ENCODE measurements at regions not wholly inside any gene's neighbourhood (a gene's known extent, or its start where the extent isn't known, plus 50 kb on each side); places are given as distances from the start of the nearest gene placed in this dataset.

DNA sequence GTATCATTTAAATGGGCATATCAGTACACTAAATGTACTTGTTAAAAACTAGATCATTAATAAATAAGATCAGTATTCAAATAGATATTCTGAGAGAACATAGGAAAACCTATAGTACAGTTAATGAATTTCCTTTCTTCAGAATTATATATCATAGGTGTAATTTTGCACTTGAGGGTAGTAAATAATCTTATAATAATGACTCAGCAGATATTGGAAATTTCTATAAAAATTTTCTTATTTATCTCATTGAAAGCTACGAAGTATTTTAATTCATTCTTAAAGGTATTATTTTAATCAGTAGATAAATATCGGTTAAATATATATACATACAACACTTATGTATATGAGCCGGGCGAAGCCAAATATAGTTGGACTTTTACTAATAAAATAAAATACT is 300.9 kb upstream of the SOX2 start:
- H4K5ac ChIP-seq (ENCODE audit: insufficient read length, low read depth, low read length) = no peak overlapping the region
- H4K91ac ChIP-seq (replicated peaks; ENCODE audit: insufficient read length, low read length) = no peak overlapping the region
- H3K79me1 ChIP-seq (ENCODE audit: low read depth, low read length) = no peaks in the 10 kb centered on the region
- H3K14ac ChIP-seq (ENCODE audit: insufficient read length) = no peak overlapping the region
- no peak overlapping the region for H3K27ac ChIP-seq (ENCODE audit: low read depth, low read length)
- no peak overlapping the region for H3K4ac ChIP-seq (replicated peaks; ENCODE audit: insufficient read length, low read depth, low read length)
- H2AFZ ChIP-seq (ENCODE audit: low read length) = no peak overlapping the region
- H2BK15ac ChIP-seq (ENCODE audit: low read length) = no peak overlapping the region
- no peaks in the 10 kb centered on the region for H3K36me3 ChIP-seq (ENCODE audit: control insufficient read depth in 2 of 4, insufficient read depth in 4 of 4, low read length in 3 of 4)
- H3K23ac ChIP-seq (ENCODE audit: insufficient read length) = no peak overlapping the region
- no peaks in the 10 kb centered on the region for H4K20me1 ChIP-seq (replicated peaks in 1 of 2; ENCODE audit: control insufficient read depth in 1 of 2, insufficient read depth in 2 of 2, low read length in 2 of 2)
- TF ChIP-seq EZH2 (IDR thresholded peaks at IDR 0.05; ENCODE audit: low read depth, low read length, severe bottlenecking) = no peak
- TF ChIP-seq SIRT6 (IDR thresholded peaks at IDR 0.05; ENCODE audit: low read length) = no peak
- TF ChIP-seq POLR2AphosphoS5 (IDR thresholded peaks at IDR 0.05; ENCODE audit: low read depth, low read length) = no peak
- no peak for TF ChIP-seq CBX8 (IDR thresholded peaks at IDR 0.05; ENCODE audit: borderline replicate concordance, low read depth, low read length)
- TF ChIP-seq HDAC2 (IDR thresholded peaks at IDR 0.05; ENCODE audit: borderline replicate concordance in 1 of 2, low read depth in 2 of 2, low read length in 2 of 2) = no peak
- TF ChIP-seq FOSL1 (IDR thresholded peaks at IDR 0.05; ENCODE audit: insufficient read depth, low read depth, low read length) = no peak
- TF ChIP-seq NANOG (IDR thresholded peaks at IDR 0.05; ENCODE audit: insufficient read depth, low read depth, low read length, poor library complexity, severe bottlenecking) = no peak
- TF ChIP-seq, protein P1, sequence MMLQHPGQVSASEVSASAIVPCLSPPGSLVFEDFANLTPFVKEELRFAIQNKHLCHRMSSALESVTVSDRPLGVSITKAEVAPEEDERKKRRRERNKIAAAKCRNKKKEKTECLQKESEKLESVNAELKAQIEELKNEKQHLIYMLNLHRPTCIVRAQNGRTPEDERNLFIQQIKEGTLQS (IDR thresholded peaks at IDR 0.05; ENCODE audit: insufficient read depth, low read depth, low read length) = no peak
- no peak for TF ChIP-seq TBP (IDR thresholded peaks at IDR 0.05; ENCODE audit: low read depth, low read length)
- TF ChIP-seq HDAC6 (IDR thresholded peaks at IDR 0.05; ENCODE audit: low read depth, low read length) = no peak
- no peak overlapping the region for H4K8ac ChIP-seq (ENCODE audit: extremely low read depth, insufficient read depth, low read length)
- CTCF ChIA-PET (ENCODE audit: partially characterized antibody) = no interaction called here
- POLR2A ChIA-PET (ENCODE audit: partially characterized antibody) = no interaction called here
- no peak overlapping the region for H2BK12ac ChIP-seq (ENCODE audit: low read depth, low read length)
- no peaks in the 10 kb centered on the region for H3K9me3 ChIP-seq (ENCODE audit: insufficient read depth in 2 of 2, low read depth in 1 of 2, low read length in 1 of 2)
- FAIRE-seq (no peak), DNase-seq (ENCODE audit: low read depth in 1 of 2, low spot score in 2 of 2) (no peak)
- H2AK5ac ChIP-seq (ENCODE audit: low read depth, low read length) = no peak overlapping the region
- no peak overlapping the region for H3K56ac ChIP-seq (replicated peaks; ENCODE audit: insufficient read length, low read depth, low read length)
- no peak overlapping the region for H3K9ac ChIP-seq (replicated peaks in 1 of 4; ENCODE audit: extremely low read depth in 1 of 4, low read depth in 3 of 4, low read length in 3 of 4)
- H3K27me3 ChIP-seq (replicated peaks in 1 of 4; ENCODE audit: control insufficient read depth in 3 of 4, extremely low read depth in 1 of 4, insufficient read depth in 3 of 4, low read length in 3 of 4) = no peaks in the 10 kb centered on the region
- no peak overlapping the region for H2BK20ac ChIP-seq (ENCODE audit: low read length)
- no peak overlapping the region for H3K4me2 ChIP-seq (ENCODE audit: insufficient read depth in 1 of 2, low read depth in 2 of 2, low read length in 2 of 2)
- H3K4me3 ChIP-seq (ENCODE audit: extremely low read depth in 1 of 4, insufficient read depth in 2 of 4, low read depth in 3 of 4, low read length in 4 of 4) = no peak overlapping the region
- no peaks in the 10 kb centered on the region for H3K23me2 ChIP-seq (ENCODE audit: low read depth, low read length)
- 90% methylated on average over 4 of the region's 4 CpGs; no CpG with 5 or more reads in 1 of the 2 experiments for WGBS, 2 experiments (ENCODE audit: extremely low coverage in 1 of 2, insufficient coverage in 1 of 2, insufficient read length in 1 of 2, insufficient replicate concordance in 2 of 2, low coverage in 1 of 2, low lambda C conversion rate in 2 of 2, missing lambda C conversion rate in 1 of 2)
- no peaks in the 10 kb centered on the region for H3K79me2 ChIP-seq (ENCODE audit: control insufficient read depth in 1 of 2, insufficient read depth in 2 of 2, low read length in 2 of 2)
- no peaks in the 10 kb centered on the region for H3K4me1 ChIP-seq (replicated peaks in 1 of 4; ENCODE audit: control insufficient read depth in 3 of 4, insufficient read depth in 4 of 4, low read length in 3 of 4)
- no peak overlapping the region for H2BK120ac ChIP-seq (replicated peaks; ENCODE audit: low read depth, low read length)
- no peak overlapping the region for H3K18ac ChIP-seq (ENCODE audit: extremely low read depth, low read length)
- H2BK5ac ChIP-seq (ENCODE audit: low read depth, low read length) = no peak overlapping the region
